ENCODE measurements at regions not wholly inside any gene's neighbourhood (a gene's known extent, or its start where the extent isn't known, plus 50 kb on each side); places are given as distances from the start of the nearest gene placed in this dataset.

- no peak for TF ChIP-seq TAF1 (IDR thresholded peaks at IDR 0.05; ENCODE audit: low read depth)
- TF ChIP-seq, protein P1, sequence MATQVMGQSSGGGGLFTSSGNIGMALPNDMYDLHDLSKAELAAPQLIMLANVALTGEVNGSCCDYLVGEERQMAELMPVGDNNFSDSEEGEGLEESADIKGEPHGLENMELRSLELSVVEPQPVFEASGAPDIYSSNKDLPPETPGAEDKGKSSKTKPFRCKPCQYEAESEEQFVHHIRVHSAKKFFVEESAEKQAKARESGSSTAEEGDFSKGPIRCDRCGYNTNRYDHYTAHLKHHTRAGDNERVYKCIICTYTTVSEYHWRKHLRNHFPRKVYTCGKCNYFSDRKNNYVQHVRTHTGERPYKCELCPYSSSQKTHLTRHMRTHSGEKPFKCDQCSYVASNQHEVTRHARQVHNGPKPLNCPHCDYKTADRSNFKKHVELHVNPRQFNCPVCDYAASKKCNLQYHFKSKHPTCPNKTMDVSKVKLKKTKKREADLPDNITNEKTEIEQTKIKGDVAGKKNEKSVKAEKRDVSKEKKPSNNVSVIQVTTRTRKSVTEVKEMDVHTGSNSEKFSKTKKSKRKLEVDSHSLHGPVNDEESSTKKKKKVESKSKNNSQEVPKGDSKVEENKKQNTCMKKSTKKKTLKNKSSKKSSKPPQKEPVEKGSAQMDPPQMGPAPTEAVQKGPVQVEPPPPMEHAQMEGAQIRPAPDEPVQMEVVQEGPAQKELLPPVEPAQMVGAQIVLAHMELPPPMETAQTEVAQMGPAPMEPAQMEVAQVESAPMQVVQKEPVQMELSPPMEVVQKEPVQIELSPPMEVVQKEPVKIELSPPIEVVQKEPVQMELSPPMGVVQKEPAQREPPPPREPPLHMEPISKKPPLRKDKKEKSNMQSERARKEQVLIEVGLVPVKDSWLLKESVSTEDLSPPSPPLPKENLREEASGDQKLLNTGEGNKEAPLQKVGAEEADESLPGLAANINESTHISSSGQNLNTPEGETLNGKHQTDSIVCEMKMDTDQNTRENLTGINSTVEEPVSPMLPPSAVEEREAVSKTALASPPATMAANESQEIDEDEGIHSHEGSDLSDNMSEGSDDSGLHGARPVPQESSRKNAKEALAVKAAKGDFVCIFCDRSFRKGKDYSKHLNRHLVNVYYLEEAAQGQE (IDR thresholded peaks at IDR 0.05; ENCODE audit: low read depth), result no peak
- TF ChIP-seq TEAD4 (IDR thresholded peaks at IDR 0.05), result no peak
- TF ChIP-seq YY1 (IDR thresholded peaks at IDR 0.05; ENCODE audit: low read depth), result no peak
- TF ChIP-seq EGR1 (IDR thresholded peaks at IDR 0.05), result no peak
- TF ChIP-seq EP300 (IDR thresholded peaks at IDR 0.05; ENCODE audit: borderline replicate concordance), result no peak
- TF ChIP-seq, protein P2, sequence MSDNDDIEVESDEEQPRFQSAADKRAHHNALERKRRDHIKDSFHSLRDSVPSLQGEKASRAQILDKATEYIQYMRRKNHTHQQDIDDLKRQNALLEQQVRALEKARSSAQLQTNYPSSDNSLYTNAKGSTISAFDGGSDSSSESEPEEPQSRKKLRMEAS (IDR thresholded peaks at IDR 0.05), result no peak
- TF ChIP-seq ZBTB7A (IDR thresholded peaks at IDR 0.05; ENCODE audit: low read depth), result no peak
- TF ChIP-seq CREB1 (IDR thresholded peaks at IDR 0.05; ENCODE audit: low read depth), result no peak
- TF ChIP-seq TCF12 (IDR thresholded peaks at IDR 0.05; ENCODE audit: low read depth), result no peak
- no peak for TF ChIP-seq RAD21 (IDR thresholded peaks at IDR 0.05; ENCODE audit: low read depth)
- TF ChIP-seq CEBPB (IDR thresholded peaks at IDR 0.05), result no peak
- TF ChIP-seq USF1 (IDR thresholded peaks at IDR 0.05), result no peak
- TF ChIP-seq NFIC (IDR thresholded peaks at IDR 0.05), result no peak
Measured at GRCh38 chr7:104064969-104065387, 75.5 kb upstream of the RELN start.
